ENCODE measurements at regions not wholly inside any gene's neighbourhood (a gene's known extent, or its start where the extent isn't known, plus 50 kb on each side); places are given as distances from the start of the nearest gene placed in this dataset.
"Not testable (repeated sequence)": the region's sequence is repeated elsewhere in the genome, so short reads cannot be mapped to it uniquely, and the experiment has no call there.

- not testable (repeated sequence) for H3K36me3 ChIP-seq (ENCODE audit: control insufficient read depth in 1 of 2, insufficient read depth in 2 of 2, low read depth in 1 of 2, low read length in 2 of 2); H2AK5ac ChIP-seq (ENCODE audit: low read length, severe bottlenecking)
These were observed 129.0 kb upstream of the HMGN3 start for GRCh38 chr6:79363441-79363840.

GRCh38 chr6:79361074-79361473 lies 126.6 kb upstream of the HMGN3 start:
- H2AK5ac ChIP-seq (ENCODE audit: low read length, severe bottlenecking); H3K23ac ChIP-seq (ENCODE audit: low read length in 2 of 2); H2AFZ ChIP-seq (ENCODE audit: low read depth, low read length); H3K36me3 ChIP-seq (ENCODE audit: control insufficient read depth in 1 of 2, insufficient read depth in 2 of 2, low read depth in 1 of 2, low read length in 2 of 2); H3K27ac ChIP-seq (ENCODE audit: low read length, poor library complexity, severe bottlenecking); H3K18ac ChIP-seq (ENCODE audit: low read depth in 1 of 2, low read length in 2 of 2); H3K79me1 ChIP-seq (replicated peaks; ENCODE audit: low read length, poor library complexity, severe bottlenecking); H4K8ac ChIP-seq (ENCODE audit: low read length); H3K14ac ChIP-seq (ENCODE audit: low read length in 2 of 2); H2BK5ac ChIP-seq (ENCODE audit: low read depth, low read length, poor library complexity, severe bottlenecking); H2BK15ac ChIP-seq (ENCODE audit: low read depth, poor library complexity, severe bottlenecking); H3K9ac ChIP-seq (ENCODE audit: low read length); DNase-seq; H2BK120ac ChIP-seq (ENCODE audit: low read depth, low read length); H3K27me3 ChIP-seq (ENCODE audit: control insufficient read depth in 1 of 2, insufficient read depth in 1 of 2, low read length in 2 of 2); H4K91ac ChIP-seq (ENCODE audit: low read length); H3K4me3 ChIP-seq (ENCODE audit: insufficient read depth in 1 of 2, low read depth in 1 of 2, low read length in 2 of 2); H2BK12ac ChIP-seq (ENCODE audit: low read length in 2 of 2); H3K4ac ChIP-seq (ENCODE audit: low read depth in 1 of 2, low read length in 2 of 2); H3K4me1 ChIP-seq (ENCODE audit: control insufficient read depth, insufficient read depth, low read depth, low read length); H3K4me2 ChIP-seq (ENCODE audit: low read length, poor library complexity, severe bottlenecking): not testable (repeated sequence)
- peaks cover 15% of the 10 kb centered on the region for H3K9me3 ChIP-seq (ENCODE audit: control insufficient read depth, low read length)
- 100% methylated on average over 1 of the region's 2 CpGs for WGBS

More at GRCh38 chr6:79363441-79363840, 129.0 kb upstream of the HMGN3 start:
- H3K18ac ChIP-seq (ENCODE audit: low read depth in 1 of 2, low read length in 2 of 2); H3K9ac ChIP-seq (ENCODE audit: low read length); H2BK120ac ChIP-seq (ENCODE audit: low read depth, low read length); H3K27me3 ChIP-seq (ENCODE audit: control insufficient read depth in 1 of 2, insufficient read depth in 1 of 2, low read length in 2 of 2); H2BK5ac ChIP-seq (ENCODE audit: low read depth, low read length, poor library complexity, severe bottlenecking); H2AFZ ChIP-seq (ENCODE audit: low read depth, low read length); H3K4me3 ChIP-seq (ENCODE audit: insufficient read depth in 1 of 2, low read depth in 1 of 2, low read length in 2 of 2); H3K27ac ChIP-seq (ENCODE audit: low read length, poor library complexity, severe bottlenecking); H3K4me2 ChIP-seq (ENCODE audit: low read length, poor library complexity, severe bottlenecking); H3K14ac ChIP-seq (ENCODE audit: low read length in 2 of 2); H3K23ac ChIP-seq (ENCODE audit: low read length in 2 of 2); DNase-seq; H3K79me1 ChIP-seq (replicated peaks; ENCODE audit: low read length, poor library complexity, severe bottlenecking); H2BK12ac ChIP-seq (ENCODE audit: low read length in 2 of 2); H3K4me1 ChIP-seq (ENCODE audit: control insufficient read depth, insufficient read depth, low read depth, low read length); H3K4ac ChIP-seq (ENCODE audit: low read depth in 1 of 2, low read length in 2 of 2); H4K8ac ChIP-seq (ENCODE audit: low read length); H4K91ac ChIP-seq (ENCODE audit: low read length); H2BK15ac ChIP-seq (ENCODE audit: low read depth, poor library complexity, severe bottlenecking): not testable (repeated sequence)
- H3K9me3 ChIP-seq (ENCODE audit: control insufficient read depth, low read length): peaks cover 18% of the 10 kb centered on the region

- Histone ChIP-seq H3K27ac (ENCODE audit: low read length, poor library complexity, severe bottlenecking) (no peak overlapping the region), H3K14ac (ENCODE audit: low read length in 2 of 2) (no peak overlapping the region), H2AK5ac (ENCODE audit: low read length, severe bottlenecking) (no peak overlapping the region), H3K23ac (ENCODE audit: low read length in 2 of 2) (no peak overlapping the region), H3K9me3 (ENCODE audit: control insufficient read depth, low read length) (no peaks in the 10 kb centered on the region), H2BK15ac (ENCODE audit: low read depth, poor library complexity, severe bottlenecking) (no peak overlapping the region), H2BK5ac (ENCODE audit: low read depth, low read length, poor library complexity, severe bottlenecking) (no peak overlapping the region), H2BK120ac (ENCODE audit: low read depth, low read length) (no peak overlapping the region), H3K79me1 (replicated peaks; ENCODE audit: low read length, poor library complexity, severe bottlenecking) (no peaks in the 10 kb centered on the region), H3K27me3 (ENCODE audit: control insufficient read depth in 1 of 2, insufficient read depth in 1 of 2, low read length in 2 of 2) (no peaks in the 10 kb centered on the region), H3K4me1 (ENCODE audit: control insufficient read depth, insufficient read depth, low read depth, low read length) (no peaks in the 10 kb centered on the region), H3K36me3 (ENCODE audit: control insufficient read depth in 1 of 2, insufficient read depth in 2 of 2, low read depth in 1 of 2, low read length in 2 of 2) (no peaks in the 10 kb centered on the region), H3K9ac (ENCODE audit: low read length) (peak overlapping the region; percentile 70), H3K18ac (ENCODE audit: low read depth in 1 of 2, low read length in 2 of 2) (no peak overlapping the region), H4K8ac (ENCODE audit: low read length) (no peak overlapping the region), H2BK12ac (ENCODE audit: low read length in 2 of 2) (no peak overlapping the region), H2AFZ (ENCODE audit: low read depth, low read length) (no peak overlapping the region), H3K4me2 (ENCODE audit: low read length, poor library complexity, severe bottlenecking) (no peak overlapping the region), H3K4me3 (ENCODE audit: insufficient read depth in 1 of 2, low read depth in 1 of 2, low read length in 2 of 2) (peak overlapping the region in 1 of 2 experiments; percentile 54), H4K91ac (ENCODE audit: low read length) (no peak overlapping the region), H3K4ac (ENCODE audit: low read depth in 1 of 2, low read length in 2 of 2) (no peak overlapping the region)
- 83% methylated on average over 3 of the region's 4 CpGs for WGBS
- DNase-seq: no peak
These were observed 118.7 kb upstream of the HMGN3 start for GRCh38 chr6:79353226-79353625.

- Histone ChIP-seq H3K4me1 (ENCODE audit: control insufficient read depth, insufficient read depth, low read depth, low read length) (no peaks in the 10 kb centered on the region), H3K23ac (ENCODE audit: low read length in 2 of 2) (no peak overlapping the region), H3K27ac (ENCODE audit: low read length, poor library complexity, severe bottlenecking) (no peak overlapping the region), H3K18ac (ENCODE audit: low read depth in 1 of 2, low read length in 2 of 2) (no peak overlapping the region), H3K4ac (ENCODE audit: low read depth in 1 of 2, low read length in 2 of 2) (no peak overlapping the region), H3K4me3 (ENCODE audit: insufficient read depth in 1 of 2, low read depth in 1 of 2, low read length in 2 of 2) (no peak overlapping the region), H3K79me1 (replicated peaks; ENCODE audit: low read length, poor library complexity, severe bottlenecking) (no peaks in the 10 kb centered on the region), H3K9ac (ENCODE audit: low read length) (no peak overlapping the region), H3K14ac (ENCODE audit: low read length in 2 of 2) (no peak overlapping the region), H2BK12ac (ENCODE audit: low read length in 2 of 2) (no peak overlapping the region), H4K91ac (ENCODE audit: low read length) (no peak overlapping the region), H2AK5ac (ENCODE audit: low read length, severe bottlenecking) (no peak overlapping the region), H2AFZ (ENCODE audit: low read depth, low read length) (no peak overlapping the region), H3K4me2 (ENCODE audit: low read length, poor library complexity, severe bottlenecking) (no peak overlapping the region), H2BK120ac (ENCODE audit: low read depth, low read length) (no peak overlapping the region), H2BK15ac (ENCODE audit: low read depth, poor library complexity, severe bottlenecking) (no peak overlapping the region), H3K36me3 (ENCODE audit: control insufficient read depth in 1 of 2, insufficient read depth in 2 of 2, low read depth in 1 of 2, low read length in 2 of 2) (no peaks in the 10 kb centered on the region), H3K27me3 (ENCODE audit: control insufficient read depth in 1 of 2, insufficient read depth in 1 of 2, low read length in 2 of 2) (no peaks in the 10 kb centered on the region), H4K8ac (ENCODE audit: low read length) (no peak overlapping the region), H2BK5ac (ENCODE audit: low read depth, low read length, poor library complexity, severe bottlenecking) (no peak overlapping the region), H3K9me3 (ENCODE audit: control insufficient read depth, low read length) (no peaks in the 10 kb centered on the region)
- no CpG with 5 or more reads among the region's 5 CpGs for WGBS
- DNase-seq: no peak
These were observed 104.0 kb upstream of the HMGN3 start for GRCh38 chr6:79338493-79338892.
